Testis (tissue), 2 donors: ENCODE measurements at regions not wholly inside any gene's neighbourhood (a gene's known extent, or its start where the extent isn't known, plus 50 kb on each side); places are given as distances from the start of the nearest gene placed in this dataset.

Experiments used
- CTCF ChIP-seq, 3 experiments: fragments of 450-650 bp in 2 of 3; fragments of 200-600 bp in 1 of 3; sonication (generic) in 1 of 3; IDR thresholded peaks; one replicate each; pipeline ENCODE4 v1.5.1; 2016 to 2019; ENCODE audit warnings: antibody characterized with exemption in 3 of 3, mild to moderate bottlenecking in 2 of 3, moderate library complexity in 1 of 3
- POLR2A ChIP-seq: fragments of 450-650 bp; IDR thresholded peaks from one replicate; pipeline ENCODE4 v1.6.1; 2017; ENCODE audit warnings: antibody characterized with exemption, mild to moderate bottlenecking, moderate library complexity

- TF ChIP-seq CTCF (IDR thresholded peaks at IDR 0.05) (no peak), POLR2A (no peak)
Measured at GRCh38 chr3:5054098-5054497, 68.0 kb upstream of the ARL8B start.
